Erythroblast (primary cell): ENCODE measurements at regions not wholly inside any gene's neighbourhood (a gene's known extent, or its start where the extent isn't known, plus 50 kb on each side); places are given as distances from the start of the nearest gene placed in this dataset.

ENCODE experiments used
- GATA1 ChIP-seq: IDR thresholded peaks from 2 replicates; pipeline ENCODE4 v1.6.1; 2011; ENCODE audit warnings: low read depth, mild to moderate bottlenecking, control low read depth, low read length, moderate library complexity
- POLR2A ChIP-seq: IDR thresholded peaks from 2 replicates; pipeline ENCODE4 v1.6.1; 2011; ENCODE audit warnings: mild to moderate bottlenecking, low read length

- TF ChIP-seq POLR2A (no peak), GATA1 (no peak)
Observed at GRCh38 chr1:82494117-82494516, 693.4 kb downstream of the ADGRL2 start.
